ENCODE measurements at regions not wholly inside any gene's neighbourhood (a gene's known extent, or its start where the extent isn't known, plus 50 kb on each side); places are given as distances from the start of the nearest gene placed in this dataset.

DNA sequence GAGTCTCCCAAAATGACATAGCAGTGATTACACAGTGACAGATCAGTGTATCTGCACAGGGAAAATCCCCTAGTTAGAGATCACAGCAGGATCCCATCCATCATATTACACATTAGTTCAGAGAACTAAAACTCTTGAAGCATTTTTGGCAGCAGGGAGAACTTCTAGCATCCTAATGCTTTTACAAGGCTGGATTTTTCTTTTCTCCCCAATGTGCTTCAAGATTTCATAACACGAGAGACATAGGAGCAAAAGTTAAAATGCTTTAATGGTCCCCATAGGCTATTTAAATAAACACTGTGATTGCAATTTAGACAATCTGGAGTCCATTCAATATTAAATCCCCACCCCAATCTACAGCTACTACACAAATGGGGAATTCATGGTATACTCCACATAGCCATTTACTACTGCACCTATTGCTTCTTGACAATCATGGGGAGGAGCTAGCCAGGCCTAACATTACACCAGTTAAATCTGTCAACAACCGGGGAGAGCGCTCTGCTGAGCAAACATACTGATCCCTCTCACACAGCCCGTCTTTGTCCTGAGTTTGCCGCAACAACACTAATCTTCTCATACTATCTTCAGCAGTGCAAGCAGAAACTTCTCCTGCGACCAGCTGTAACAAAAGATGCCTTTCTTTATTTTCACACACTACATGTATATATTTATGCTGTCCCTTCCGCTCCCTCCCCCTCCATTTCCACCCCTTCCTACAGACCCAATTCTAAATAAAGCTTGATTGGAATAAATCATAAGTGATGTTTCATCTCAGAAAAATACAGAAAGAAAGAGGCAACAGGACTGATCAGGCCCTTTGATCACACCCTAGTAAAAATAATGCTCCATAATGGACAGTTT lies 120.3 kb upstream of the SOX5 start (continued):
- TF ChIP-seq, protein P1, sequence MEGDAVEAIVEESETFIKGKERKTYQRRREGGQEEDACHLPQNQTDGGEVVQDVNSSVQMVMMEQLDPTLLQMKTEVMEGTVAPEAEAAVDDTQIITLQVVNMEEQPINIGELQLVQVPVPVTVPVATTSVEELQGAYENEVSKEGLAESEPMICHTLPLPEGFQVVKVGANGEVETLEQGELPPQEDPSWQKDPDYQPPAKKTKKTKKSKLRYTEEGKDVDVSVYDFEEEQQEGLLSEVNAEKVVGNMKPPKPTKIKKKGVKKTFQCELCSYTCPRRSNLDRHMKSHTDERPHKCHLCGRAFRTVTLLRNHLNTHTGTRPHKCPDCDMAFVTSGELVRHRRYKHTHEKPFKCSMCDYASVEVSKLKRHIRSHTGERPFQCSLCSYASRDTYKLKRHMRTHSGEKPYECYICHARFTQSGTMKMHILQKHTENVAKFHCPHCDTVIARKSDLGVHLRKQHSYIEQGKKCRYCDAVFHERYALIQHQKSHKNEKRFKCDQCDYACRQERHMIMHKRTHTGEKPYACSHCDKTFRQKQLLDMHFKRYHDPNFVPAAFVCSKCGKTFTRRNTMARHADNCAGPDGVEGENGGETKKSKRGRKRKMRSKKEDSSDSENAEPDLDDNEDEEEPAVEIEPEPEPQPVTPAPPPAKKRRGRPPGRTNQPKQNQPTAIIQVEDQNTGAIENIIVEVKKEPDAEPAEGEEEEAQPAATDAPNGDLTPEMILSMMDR (conservative IDR thresholded peaks at IDR 0.05; ENCODE audit: low read depth, low read length), result no peak

DNA sequence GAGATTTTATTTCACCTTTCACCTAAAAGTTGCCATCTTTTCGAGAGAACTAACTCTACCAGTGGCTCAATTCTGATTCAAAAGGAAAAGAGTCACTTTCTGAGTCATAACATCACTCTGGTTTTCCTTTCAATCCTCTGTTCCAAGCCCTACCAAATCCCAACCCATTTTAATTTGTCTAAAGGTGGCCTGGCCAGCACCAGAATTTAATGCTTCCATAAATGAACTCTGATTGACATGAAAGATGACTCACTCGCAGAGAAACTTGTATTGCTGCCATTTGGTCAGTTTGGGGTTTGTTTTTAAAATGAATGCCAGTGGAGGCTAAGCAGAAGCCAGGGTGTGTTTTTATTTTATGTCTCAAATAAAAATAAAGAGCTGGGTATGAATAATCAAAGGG lies 117.4 kb upstream of the SOX5 start:
- peak; percentile 7; the same call in 1 of the 2 replicates for TF ChIP-seq FOS (IDR thresholded peaks at IDR 0.05; ENCODE audit: low read depth, low read length)
- TF ChIP-seq RFX5 (IDR thresholded peaks at IDR 0.05; ENCODE audit: low read depth, low read length), result no peak
- dilution Hi-C loops (cut with HindIII; ENCODE audit: low sequenced_read_pairs, unreplicated experiment), result no loop called here
- no peak overlapping the region for H2BK120ac ChIP-seq (ENCODE audit: low read depth, low read length)
- no peaks in the 10 kb centered on the region for H3K9me1 ChIP-seq (ENCODE audit: insufficient read depth, low read length)
- H3K14ac ChIP-seq (replicated peaks; ENCODE audit: low read depth, low read length), result no peak overlapping the region
- BruUV-seq (replicated peaks), result no TSS peak
- no peak overlapping the region for H3K56ac ChIP-seq (ENCODE audit: extremely low read depth, insufficient read depth, low read length)
- no peaks in the 10 kb centered on the region for H3K9me3 ChIP-seq (ENCODE audit: control insufficient read depth, insufficient read depth, low read length)
- no peak overlapping the region for H3K27ac ChIP-seq (ENCODE audit: insufficient read depth, low read length)
- no peak overlapping the region; the same call in 1 of the 2 replicates for H4K5ac ChIP-seq (ENCODE audit: low read depth, low read length)
- H4K91ac ChIP-seq (ENCODE audit: insufficient read depth, low read depth, low read length), result no peak overlapping the region
- no peaks in the 10 kb centered on the region; the same call in 1 of the 2 replicates for H3K4me1 ChIP-seq (ENCODE audit: control insufficient read depth, insufficient read depth, low read length)
- ChIA-PET POLR2A (ENCODE audit: unreplicated experiment) (no interaction called here), CTCF (interaction anchor here (0.6 kb wide), 1 partner anchor 36 kb away, joined by 3 read pairs; no protein-coding TSS in a partner anchor)
- no peak overlapping the region for H2BK20ac ChIP-seq (ENCODE audit: low read depth, low read length)
- no peak overlapping the region for H2AK5ac ChIP-seq (ENCODE audit: low read depth, low read length)
- no peak overlapping the region for H3K23ac ChIP-seq (ENCODE audit: low read depth, low read length)
- no peaks in the 10 kb centered on the region for H3K36me3 ChIP-seq (ENCODE audit: control insufficient read depth, insufficient read depth, low read length)
- WGBS, 2 experiments (ENCODE audit: extremely low coverage in 2 of 2, insufficient read length in 1 of 2), result no CpG with 5 or more reads among the region's 2 CpGs
- DNase-seq (peak; percentile 77), ATAC-seq (ENCODE audit: low read depth) (peak; percentile 82)
- intact Hi-C loops (cut with micrococcal nuclease), result no loop called here
- no peak overlapping the region for H2AK9ac ChIP-seq (replicated peaks; ENCODE audit: low read depth, low read length, poor library complexity)
- no peak overlapping the region for H2BK15ac ChIP-seq (ENCODE audit: low read depth, low read length)
- H3K4ac ChIP-seq (ENCODE audit: low read depth, low read length), result no peak overlapping the region
- no peak overlapping the region for H3K9ac ChIP-seq (ENCODE audit: low read depth, low read length)
- H3K79me1 ChIP-seq (ENCODE audit: low read depth in 1 of 2, low read length in 2 of 2), result no peaks in the 10 kb centered on the region
- no peaks in the 10 kb centered on the region for H3K27me3 ChIP-seq (ENCODE audit: control insufficient read depth, insufficient read depth, low read length)
- no peaks in the 10 kb centered on the region for H4K20me1 ChIP-seq (ENCODE audit: insufficient read depth, low read length)
- H3K4me3 ChIP-seq (ENCODE audit: insufficient read depth, low read depth, low read length), result no peak overlapping the region
- in situ Hi-C loops (cut with MboI; ENCODE audit: low sequenced_read_pairs), result no loop called here
- no peak overlapping the region for H3K18ac ChIP-seq (ENCODE audit: low read depth, low read length)
- H4K8ac ChIP-seq (ENCODE audit: low read depth in 2 of 2, low read length in 2 of 2), result no peak overlapping the region
- H2AFZ ChIP-seq (replicated peaks; ENCODE audit: low read length, poor library complexity), result no peak overlapping the region
- peak overlapping the region; percentile 32; the same call in 1 of the 2 replicates for H3K4me2 ChIP-seq (ENCODE audit: low read depth, low read length)
- no peak overlapping the region for H2BK5ac ChIP-seq (ENCODE audit: low read depth, low read length, poor library complexity, severe bottlenecking)

Data from IMR-90 (cell line).